Heart left ventricle (tissue), 16 donors: ENCODE measurements at regions not wholly inside any gene's neighbourhood (a gene's known extent, or its start where the extent isn't known, plus 50 kb on each side); places are given as distances from the start of the nearest gene placed in this dataset.

Experiments
- ATAC-seq, 4 donors: fragments of 200-7000 bp; cut with Tn5 transposase; one replicate each; pipeline ENCODE4 v1.9.1; 2020 to 2022; ENCODE audit warnings: moderate library complexity in 4 of 4, mild to moderate bottlenecking in 3 of 4, moderate number of reproducible peaks in 1 of 4
- DNase-seq, 5 donors: peaks; one replicate each; pipeline ENCODE4 v3.0.0-alpha.2; 2020
- H3K27ac ChIP-seq, 12 donors: fragments of 200-600 bp; sonication (generic) in 4 of 12; one replicate each; pipeline versions ENCODE4 v1.5.0 to v1.8.0; 2016 to 2022; ENCODE audit warnings: mild to moderate bottlenecking in 2 of 12
- H3K27me3 ChIP-seq, 9 donors: fragments of 200-600 bp; sonication (generic) in 2 of 9; one replicate each; pipeline versions ENCODE4 v1.5.1 to v1.8.0; 2016 to 2022; ENCODE audit warnings: mild to moderate bottlenecking in 3 of 9
- H3K36me3 ChIP-seq, 9 donors: fragments of 200-600 bp; sonication (generic) in 2 of 9; one replicate each; pipeline versions ENCODE4 v1.5.0 to v1.8.0; 2018 to 2022; ENCODE audit warnings: mild to moderate bottlenecking in 2 of 9
- H3K4me1 ChIP-seq, 12 donors: fragments of 200-600 bp; sonication (generic) in 4 of 12; one replicate each; pipeline versions ENCODE4 v1.5.0 to v1.8.0; 2016 to 2022; ENCODE audit warnings: mild to moderate bottlenecking in 3 of 12
- H3K4me3 ChIP-seq, 12 donors: fragments of 200-600 bp; sonication (generic) in 4 of 12; one replicate each; pipeline versions ENCODE4 v1.5.0 to v1.8.0; 2017 to 2022; ENCODE audit warnings: mild to moderate bottlenecking in 9 of 12, moderate library complexity in 4 of 12
- H3K9me3 ChIP-seq, 12 donors: fragments of 200-600 bp; sonication (generic) in 4 of 12; one replicate each; pipeline versions ENCODE4 v1.5.0 to v1.8.0; 2016 to 2022; ENCODE audit warnings: mild to moderate bottlenecking in 1 of 12
- CTCF ChIP-seq, 12 donors: fragments of 200-600 bp; sonication (generic) in 4 of 12; IDR thresholded peaks; one replicate each; pipeline versions ENCODE4 v1.5.0 to v1.8.0; 2018 to 2022; ENCODE audit warnings: antibody characterized with exemption in 12 of 12, mild to moderate bottlenecking in 5 of 12
- POLR2A ChIP-seq, 2 donors: fragments of 450-650 bp; IDR thresholded peaks; one replicate each; pipeline ENCODE4 v1.6.1; 2017; ENCODE audit warnings: antibody characterized with exemption in 2 of 2, mild to moderate bottlenecking in 2 of 2, moderate library complexity in 2 of 2
- whole genome bisulfite sequencing, 4 donors: extraction: QIAGEN DNeasy Blood & Tissue Kit in 2 of 4; methylation state at CpG; one replicate each; pipeline versions ENCODE4 v1.1.5 to v1.1.7; 2013 to 2018; 5-methylcytosine and 5-hydroxymethylcytosine counted together
- intact Hi-C, 10 donors: fragments of 100-400 bp; cut with DNase I; formaldehyde crosslinking; loops; one replicate each; pipeline versions ENCODE4 v1.11.1 to v1.14.2; 2022
- donor health status: ischemic (EF 13 %, LVEDD 7.1; RV severe dilation, severe dysfunction).
- donor health status: healthy with polysubstance abuse.
- donor health status: DM: no; HTN: yes; CAD: no.
- donor health status: DM: no; HTN: no; CAD: no.
- donor health status: ischemic (EF 25% LVEDD 6.9; RV normal size, moderate dysfunction).
- donor health status: ischemic (EF 25% LVEDD 5.7; RV mildly dilated, moderate dysfunction).
- donor health status: healthy.
- donor health status: DM: yes; HTN: yes; CAD: no.
- donor health status: ischemic (EF 35%, LVEDD 5.7; RV mildly dilated, moderate dysfunction).
- donor health status: nonischemic (EF 11% LVEDD 7.7; RV severe dilation, severe dysfunction).
- donor health status: DM: yes; HTN: yes; CAD: no.
- donor health status: PGD.
- donor health status: ischemic (EF 29% LVEDD 5.4; RV normal size, mild dysfunction).
- donor health status: nonischemic (EF 23%, LVEDD 6.1; RV moderate dilation, normal function).

GRCh38 chr2:56534321-56534720, 350.5 kb downstream of the CCDC85A start:
- intact Hi-C loops, result no loop called here
- DNase-seq (no peak), ATAC-seq (no peak)
- H3K27ac ChIP-seq, result no peak overlapping the region
- H3K9me3 ChIP-seq, result peaks cover 0 to under 1% (median 0%) of the 10 kb centered on the region in 12 donors
- H3K36me3 ChIP-seq, result no peaks in the 10 kb centered on the region
- no peaks in the 10 kb centered on the region for H3K4me1 ChIP-seq
- no peaks in the 10 kb centered on the region for H3K27me3 ChIP-seq
- H3K4me3 ChIP-seq, result no peak overlapping the region
- WGBS, 4 donors, result 80 to 94% (median 87%) methylated on average over 2 of the region's 2 CpGs
- TF ChIP-seq CTCF (IDR thresholded peaks at IDR 0.05) (no peak), POLR2A (IDR thresholded peaks at IDR 0.05) (no peak)

- Histone ChIP-seq H3K9me3 (peaks cover 0 to 6% (median 0%) of the 10 kb centered on the region in 12 donors), H3K27me3 (no peaks in the 10 kb centered on the region), H3K27ac (no peak overlapping the region), H3K4me3 (no peak overlapping the region), H3K36me3 (no peaks in the 10 kb centered on the region), H3K4me1 (peaks cover 0 to 2% (median 0%) of the 10 kb centered on the region in 12 donors)
- intact Hi-C loops, result no loop called here
- no peak for TF ChIP-seq CTCF (IDR thresholded peaks at IDR 0.05)
- no peak for TF ChIP-seq POLR2A (IDR thresholded peaks at IDR 0.05)
- ATAC-seq (no peak), DNase-seq (no peak)
- WGBS, 4 donors, result 66 to 89% (median 81%) methylated on average over 3 of the region's 3 CpGs
These were observed 354.0 kb downstream of the CCDC85A start for GRCh38 chr2:56537756-56538155.

GRCh38 chr2:56539618-56540017, 355.8 kb downstream of the CCDC85A start:
- peaks cover 0 to 6% (median 0%) of the 10 kb centered on the region in 12 donors for H3K4me1 ChIP-seq
- intact Hi-C loops, result no loop called here
- 88 to 92% (median 90%) methylated on average over 2 of the region's 2 CpGs for WGBS, 4 donors
- ATAC-seq, result no peak
- TF ChIP-seq CTCF (IDR thresholded peaks at IDR 0.05) (no peak), POLR2A (IDR thresholded peaks at IDR 0.05) (no peak)
- H3K36me3 ChIP-seq, result no peaks in the 10 kb centered on the region
- H3K4me3 ChIP-seq, result no peak overlapping the region
- H3K9me3 ChIP-seq, result peaks cover 0 to 6% (median 0%) of the 10 kb centered on the region in 12 donors
- no peaks in the 10 kb centered on the region for H3K27me3 ChIP-seq
- no peak for DNase-seq
- no peak overlapping the region for H3K27ac ChIP-seq

GRCh38 chr2:56540467-56540866, 356.7 kb downstream of the CCDC85A start:
- Histone ChIP-seq H3K27me3 (no peaks in the 10 kb centered on the region), H3K9me3 (peaks cover 0 to 6% (median 0%) of the 10 kb centered on the region in 12 donors), H3K4me3 (no peak overlapping the region), H3K36me3 (no peaks in the 10 kb centered on the region), H3K4me1 (peaks cover 0 to 6% (median 0%) of the 10 kb centered on the region in 12 donors), H3K27ac (no peak overlapping the region)
- intact Hi-C loops, result no loop called here
- DNase-seq (no peak), ATAC-seq (no peak)
- 70 to 91% (median 84%) methylated on average over 1 of the region's 1 CpG for WGBS, 4 donors
- TF ChIP-seq CTCF (IDR thresholded peaks at IDR 0.05) (no peak), POLR2A (IDR thresholded peaks at IDR 0.05) (no peak)
